K562 (cell line): ENCODE measurements at regions not wholly inside any gene's neighbourhood (a gene's known extent, or its start where the extent isn't known, plus 50 kb on each side); places are given as distances from the start of the nearest gene placed in this dataset.

ENCODE experiments used
- ATAC-seq: fragments of 200-7000 bp; cut with Tn5 transposase; 3 replicates; pipeline ENCODE4 v1.9.1; 2020; ENCODE audit warnings: moderate library complexity
- BruUV-seq: library from RNA; stranded (reverse); fragments of 400-500 nt; replicated peaks from 2 replicates; lab custom pipeline; 2021; lab: Mats Ljungman, UMichigan
- CTCF ChIA-PET: fragments of 300-600 bp; formaldehyde crosslinking; extraction: SDS; loops from one replicate; lab custom pipeline; 2021; ENCODE audit warnings: low intra/inter-chr PET ratio; lab: Yijun Ruan, JAX
- POLR2A ChIA-PET: fragments of 300-600, 350-650 bp; sonication (Branson Sonifier 250); formaldehyde crosslinking; extraction: SDS; loops from one replicate; lab custom pipeline; 2021; ENCODE audit warnings: antibody characterized with exemption, inconsistent platforms; lab: Yijun Ruan, JAX
- DNase-seq, 4 experiments: peaks; one replicate each; pipeline versions ENCODE4 v3.0.0 to v3.0.0-alpha.2; 2011 to 2018; ENCODE audit warnings: low spot score in 3 of 4, mixed read lengths in 3 of 4; ENCODE audit errors: extremely low read depth in 1 of 4
- FAIRE-seq: peaks from 2 replicates; lab custom pipeline; 2011; peaks lifted over from hg19 to GRCh38; lab: Jason Lieb, UNC
- H2AFZ ChIP-seq: 2 replicates; pipeline ENCODE4 v1.6.0; 2011; ENCODE audit warnings: low read depth, low read length, control low read depth, inconsistent platforms
- H3K27ac ChIP-seq: fragments of 200-600 bp; 3 replicates; pipeline ENCODE4 v1.8.0; 2011; ENCODE audit warnings: low read depth, mild to moderate bottlenecking, control low read depth, inconsistent platforms, low read length, moderate library complexity, mixed read lengths; ENCODE audit errors: extremely low read depth
- H3K27me3 ChIP-seq, 2 experiments: fragments of 300-600 bp in 1 of 2; 2 replicates in 1 of 2; 3 replicates in 1 of 2; pipeline versions ENCODE4 v1.6.0 to v1.8.0; 2011; ENCODE audit warnings: inconsistent platforms in 2 of 2, low read length in 2 of 2, mild to moderate bottlenecking in 1 of 2, mixed read lengths in 1 of 2, moderate library complexity in 1 of 2; ENCODE audit not compliant: control insufficient read depth in 2 of 2, insufficient read depth in 2 of 2
- H3K36me3 ChIP-seq: fragments of 300-600 bp; 3 replicates; pipeline ENCODE4 v1.8.0; 2011; ENCODE audit warnings: mild to moderate bottlenecking, low read length, inconsistent platforms; ENCODE audit not compliant: control insufficient read depth, insufficient read depth
- H3K4me1 ChIP-seq, 2 experiments: fragments of 200-600 bp in 1 of 2; replicated peaks in 1 of 2; 2 replicates in 1 of 2; 3 replicates in 1 of 2; pipeline versions ENCODE4 v1.5.1 to v1.8.0; 2011; ENCODE audit warnings: inconsistent platforms in 2 of 2, low read length in 2 of 2, mild to moderate bottlenecking in 1 of 2, mixed read lengths in 1 of 2, moderate library complexity in 1 of 2; ENCODE audit not compliant: control insufficient read depth in 2 of 2, insufficient read depth in 2 of 2
- H3K4me2 ChIP-seq: 2 replicates; pipeline ENCODE4 v1.6.1; 2011; ENCODE audit warnings: low read length, control low read depth, inconsistent platforms, mixed read lengths; ENCODE audit not compliant: insufficient read depth
- H3K4me3 ChIP-seq: fragments of 200-600 bp; sonication (generic), shearing (Covaris generic); 2 replicates; pipeline ENCODE4 v1.5.1; 2016; ENCODE audit warnings: control low read depth, inconsistent platforms
- H3K79me2 ChIP-seq: fragments of 200-600 bp; 3 replicates; pipeline ENCODE4 v1.8.0; 2011; ENCODE audit warnings: low read length, inconsistent platforms; ENCODE audit not compliant: control insufficient read depth, insufficient read depth
- H3K9ac ChIP-seq, 2 experiments: 2 replicates each; pipeline versions ENCODE4 v1.6.0 to v1.6.1; 2011; ENCODE audit warnings: low read depth in 2 of 2, low read length in 2 of 2, control low read depth in 1 of 2, inconsistent platforms in 1 of 2, mild to moderate bottlenecking in 1 of 2, mixed read lengths in 1 of 2; ENCODE audit not compliant: insufficient read depth in 1 of 2
- H3K9me1 ChIP-seq: one replicate; pipeline ENCODE4 v1.6.0; 2011; ENCODE audit warnings: inconsistent platforms, mild to moderate bottlenecking, low read length, moderate library complexity; ENCODE audit not compliant: control insufficient read depth, insufficient read depth
- H3K9me3 ChIP-seq: replicated peaks from 2 replicates; pipeline ENCODE4 v1.5.1; 2011; ENCODE audit warnings: low read depth, low read length, inconsistent platforms; ENCODE audit not compliant: control insufficient read depth, insufficient read depth
- H4K20me1 ChIP-seq: replicated peaks from 2 replicates; pipeline ENCODE4 v1.6.1; 2011; ENCODE audit warnings: low read length, inconsistent platforms, mixed read lengths; ENCODE audit not compliant: control insufficient read depth, insufficient read depth
- CEBPG ChIP-seq, 3 experiments: fragments of 200-800 bp in 1 of 3; sonication (Bioruptor generic) in 1 of 3; sonication (generic) in 1 of 3; formaldehyde crosslinking in 1 of 3; IDR thresholded peaks in 2 of 3; conservative IDR thresholded peaks in 1 of 3; 2 replicates each; pipeline versions ENCODE4 v1.6.1 to v1.8.0; 2016 to 2022; ENCODE audit warnings: missing compliant biosample characterization in 2 of 3, missing genetic modification characterization in 2 of 3, mild to moderate bottlenecking in 1 of 3, missing genetic modification reagents in 1 of 3
- E2F3 ChIP-seq: fragments of 250-450 bp; sonication (Bioruptor Pico); IDR thresholded peaks from 2 replicates; pipeline ENCODE4 v1.4.0; 2020; ENCODE audit warnings: mild to moderate bottlenecking
- FIP1L1 ChIP-seq: fragments of 200-400 bp; formaldehyde crosslinking; IDR thresholded peaks from 2 replicates; pipeline ENCODE4 v1.6.1; 2018; ENCODE audit warnings: mild to moderate bottlenecking, low read depth, low read length; ENCODE audit not compliant: poor library complexity, severe bottlenecking
- LARP7 ChIP-seq: fragments of 450-650 bp; IDR thresholded peaks from 2 replicates; pipeline ENCODE4 v1.6.1; 2016
- MTA2 ChIP-seq: fragments of 450-650 bp; IDR thresholded peaks from 2 replicates; pipeline ENCODE4 v1.6.1; 2016; ENCODE audit warnings: low read depth
- RBBP5 ChIP-seq: fragments of 200-600 bp; sonication (generic); IDR thresholded peaks from 2 replicates; pipeline ENCODE4 v1.6.1; 2012; ENCODE audit warnings: borderline replicate concordance, mild to moderate bottlenecking, low read length, control low read depth, inconsistent platforms; ENCODE audit not compliant: insufficient read depth, poor library complexity, severe bottlenecking
- RBM14 ChIP-seq: fragments of 200-400 bp; formaldehyde crosslinking; IDR thresholded peaks from 2 replicates; pipeline ENCODE4 v1.6.1; 2018; ENCODE audit warnings: low read depth, mild to moderate bottlenecking, low read length, moderate library complexity, borderline replicate concordance; ENCODE audit not compliant: insufficient read depth
- ZBTB43 ChIP-seq: sonication (generic); formaldehyde crosslinking; IDR thresholded peaks from 2 replicates; pipeline ENCODE4 v1.8.0; 2023; ENCODE audit warnings: mild to moderate bottlenecking, missing genetic modification reagents
- ZNF699 ChIP-seq: fragments of 250-450 bp; sonication (Bioruptor Pico); IDR thresholded peaks from 2 replicates; pipeline ENCODE4 v1.8.0; 2021; ENCODE audit warnings: mild to moderate bottlenecking, moderate library complexity; ENCODE audit not compliant: insufficient replicate concordance
- WGBS: fragments of 100-300 bp; shearing (Covaris generic); methylation state at CpG from one replicate; pipeline ENCODE4 v1.1.6; 2016; ENCODE audit warnings: low coverage, mixed read lengths; ENCODE audit not compliant: insufficient coverage; ENCODE audit errors: missing lambda C conversion rate; 5-methylcytosine and 5-hydroxymethylcytosine counted together
- in situ Hi-C: fragments of 300-500 bp; cut with MboI; formaldehyde crosslinking; loops from 4 replicates; pipeline ENCODE4 v1.15.0; 2018; ENCODE audit warnings: inconsistent platforms, mixed read lengths
- intact Hi-C: fragments of 100-400 bp; cut with micrococcal nuclease; formaldehyde crosslinking; loops from 2 replicates; pipeline ENCODE4 v1.14.2; 2022

- TF ChIP-seq RBBP5 (no peak), ZBTB43 (CRISPR knock-in tag) (no peak), CEBPG (CRISPR knock-in tag; IDR thresholded peaks at IDR 0.05) (no peak), CEBPG (tag; conservative IDR thresholded peaks at IDR 0.05 in 1 of 2, IDR thresholded peaks at IDR 0.05 in 1 of 2) (no peak), MTA2 (no peak), RBM14 (no peak), E2F3 (CRISPR knock-in tag) (no peak), FIP1L1 (no peak), LARP7 (no peak), ZNF699 (no peak)
- FAIRE-seq: no peak
- H3K4me2 ChIP-seq: no peak overlapping the region
These were observed 228.2 kb downstream of the SOX9 start for GRCh38 chr17:72349011-72349410.

More at GRCh38 chr17:72349011-72349410, 228.2 kb downstream of the SOX9 start:
- in situ Hi-C loops: no loop called here
- no peak for DNase-seq
- no peaks in the 10 kb centered on the region for H4K20me1 ChIP-seq
- CTCF ChIA-PET: interaction anchor here (0.7 kb wide), 1 partner anchor 1013 kb away, joined by 4 read pairs; no protein-coding TSS in a partner anchor
- peaks cover 0 to 9% of the 10 kb centered on the region in 2 experiments; a peak in 3 of 5 replicates for H3K27me3 ChIP-seq
- no peaks in the 10 kb centered on the region for H3K9me1 ChIP-seq
- H3K4me1 ChIP-seq: no peaks in the 10 kb centered on the region
- H3K9ac ChIP-seq: no peak overlapping the region
- H3K27ac ChIP-seq: no peak overlapping the region
- H3K36me3 ChIP-seq: no peaks in the 10 kb centered on the region
- BruUV-seq: no TSS peak
- ATAC-seq: no peak
- H3K9me3 ChIP-seq: no peaks in the 10 kb centered on the region
- WGBS: 0% methylated on average over 4 of the region's 4 CpGs
- no peak overlapping the region for H3K4me3 ChIP-seq
- H3K79me2 ChIP-seq: no peaks in the 10 kb centered on the region
- POLR2A ChIA-PET: no interaction called here
- intact Hi-C loops: no loop called here
- H2AFZ ChIP-seq: no peak overlapping the region
